H1 (cell line): ENCODE measurements at regions not wholly inside any gene's neighbourhood (a gene's known extent, or its start where the extent isn't known, plus 50 kb on each side); places are given as distances from the start of the nearest gene placed in this dataset.

Experiments
- CTCF ChIA-PET: fragments of 300-600 bp; sonication (Branson Sonifier 250); formaldehyde crosslinking; loops from one replicate; lab custom pipeline; 2021; ENCODE audit not compliant: partially characterized antibody; lab: Charles Lee
- POLR2A ChIA-PET: fragments of 300-600 bp; sonication (Branson Sonifier 250); formaldehyde crosslinking; loops from one replicate; lab custom pipeline; 2021; ENCODE audit warnings: inconsistent platforms; ENCODE audit not compliant: partially characterized antibody; lab: Charles Lee
- DNase-seq, 2 experiments: peaks; one replicate each; pipeline versions ENCODE4 v3.0.0 to v3.0.0-alpha.2; 2010 to 2022; ENCODE audit warnings: low spot score in 2 of 2, low read depth in 1 of 2, mixed read lengths in 1 of 2
- FAIRE-seq: peaks from 2 replicates; lab custom pipeline; 2011; peaks lifted over from hg19 to GRCh38; lab: Jason Lieb, UNC
- H2AFZ ChIP-seq: 2 replicates; pipeline ENCODE4 v1.8.1; 2012; ENCODE audit warnings: low read length, inconsistent platforms
- H2AK5ac ChIP-seq: 2 replicates; pipeline ENCODE4 v1.6.1; 2013; ENCODE audit warnings: low read depth, low read length
- H2BK120ac ChIP-seq: replicated peaks from 2 replicates; pipeline ENCODE3; 2013; ENCODE audit warnings: low read depth, low read length, inconsistent platforms
- H2BK12ac ChIP-seq: 2 replicates; pipeline ENCODE4 v1.6.1; 2013; ENCODE audit warnings: low read depth, low read length
- H2BK15ac ChIP-seq: 2 replicates; pipeline ENCODE4 v1.6.1; 2013; ENCODE audit warnings: low read length
- H2BK20ac ChIP-seq: 2 replicates; pipeline ENCODE4 v1.6.1; 2013; ENCODE audit warnings: low read length
- H2BK5ac ChIP-seq: 2 replicates; pipeline ENCODE4 v1.6.1; 2013; ENCODE audit warnings: low read depth, low read length
- H3K14ac ChIP-seq: 2 replicates; pipeline ENCODE4 v1.6.1; 2013; ENCODE audit warnings: inconsistent platforms; ENCODE audit not compliant: insufficient read length
- H3K18ac ChIP-seq: 2 replicates; pipeline ENCODE4 v1.6.1; 2013; ENCODE audit warnings: low read length; ENCODE audit errors: extremely low read depth
- H3K23ac ChIP-seq: 2 replicates; pipeline ENCODE4 v1.6.1; 2013; ENCODE audit warnings: inconsistent platforms; ENCODE audit not compliant: insufficient read length
- H3K23me2 ChIP-seq: 2 replicates; pipeline ENCODE4 v1.6.1; 2013; ENCODE audit warnings: low read depth, low read length
- H3K27ac ChIP-seq: 2 replicates; pipeline ENCODE4 v1.6.1; 2011; ENCODE audit warnings: low read depth, low read length, inconsistent platforms
- H3K27me3 ChIP-seq, 4 experiments: replicated peaks in 1 of 4; 1 replicate in 1 of 4; 2 replicates in 3 of 4; pipeline versions ENCODE4 v1.6.1 to v1.8.1; 2011 to 2013; ENCODE audit warnings: low read length in 3 of 4, mild to moderate bottlenecking in 3 of 4, inconsistent platforms in 2 of 4, mixed read lengths in 2 of 4, moderate library complexity in 1 of 4; ENCODE audit not compliant: control insufficient read depth in 3 of 4, insufficient read depth in 3 of 4; ENCODE audit errors: extremely low read depth in 1 of 4
- H3K36me3 ChIP-seq, 4 experiments: 2 replicates each; pipeline versions ENCODE4 v1.6.1 to v1.8.1; 2011 to 2013; ENCODE audit warnings: mild to moderate bottlenecking in 4 of 4, low read length in 3 of 4, moderate library complexity in 2 of 4, control low read depth in 1 of 4, inconsistent platforms in 1 of 4; ENCODE audit not compliant: insufficient read depth in 4 of 4, control insufficient read depth in 2 of 4
- H3K4ac ChIP-seq: replicated peaks from 2 replicates; pipeline ENCODE3; 2013; ENCODE audit warnings: low read length, low read depth, mixed read lengths, inconsistent platforms; ENCODE audit not compliant: insufficient read length
- H3K4me1 ChIP-seq, 4 experiments: replicated peaks in 1 of 4; 1 replicate in 1 of 4; 2 replicates in 3 of 4; pipeline versions ENCODE4 v1.6.1 to v1.8.1; 2011 to 2013; ENCODE audit warnings: low read length in 3 of 4, inconsistent platforms in 2 of 4, mixed read lengths in 1 of 4; ENCODE audit not compliant: insufficient read depth in 4 of 4, control insufficient read depth in 3 of 4
- H3K4me2 ChIP-seq, 2 experiments: 2 replicates each; pipeline versions ENCODE4 v1.6.1 to v1.8.1; 2011 to 2013; ENCODE audit warnings: low read depth in 2 of 2, low read length in 2 of 2, control low read depth in 1 of 2, inconsistent platforms in 1 of 2, mild to moderate bottlenecking in 1 of 2; ENCODE audit not compliant: insufficient read depth in 1 of 2
- H3K4me3 ChIP-seq, 4 experiments: fragments of 200-600, 300-600 bp in 1 of 4; sonication (generic), shearing (Covaris generic), sonication (Bioruptor Twin) in 1 of 4; 2 replicates each; pipeline versions ENCODE4 v1.5.1 to v1.8.1; 2011 to 2016; ENCODE audit warnings: low read length in 4 of 4, low read depth in 3 of 4, control low read depth in 2 of 4, inconsistent platforms in 2 of 4, mild to moderate bottlenecking in 2 of 4, mixed read lengths in 1 of 4, moderate library complexity in 1 of 4; ENCODE audit not compliant: insufficient read depth in 2 of 4; ENCODE audit errors: extremely low read depth in 1 of 4
- H3K56ac ChIP-seq: replicated peaks from 2 replicates; pipeline ENCODE3; 2013; ENCODE audit warnings: low read depth, mild to moderate bottlenecking, mixed read lengths, low read length, inconsistent platforms; ENCODE audit not compliant: insufficient read length
- H3K79me1 ChIP-seq: 2 replicates; pipeline ENCODE4 v1.6.1; 2013; ENCODE audit warnings: low read depth, low read length, control low read depth
- H3K79me2 ChIP-seq, 2 experiments: 2 replicates each; pipeline versions ENCODE4 v1.6.1 to v1.8.1; 2012 to 2013; ENCODE audit warnings: low read length in 2 of 2, mild to moderate bottlenecking in 2 of 2, inconsistent platforms in 1 of 2; ENCODE audit not compliant: insufficient read depth in 2 of 2, control insufficient read depth in 1 of 2
- H3K9ac ChIP-seq, 4 experiments: replicated peaks in 1 of 4; 1 replicate in 1 of 4; 2 replicates in 3 of 4; pipeline versions ENCODE4 v1.6.1 to v1.8.1; 2011 to 2013; ENCODE audit warnings: low read depth in 3 of 4, low read length in 3 of 4, control low read depth in 2 of 4, mild to moderate bottlenecking in 2 of 4, moderate library complexity in 2 of 4, inconsistent platforms in 1 of 4; ENCODE audit errors: extremely low read depth in 1 of 4
- H3K9me3 ChIP-seq, 2 experiments: 2 replicates each; pipeline versions ENCODE4 v1.6.1 to v1.8.1; 2012 to 2013; ENCODE audit warnings: mild to moderate bottlenecking in 2 of 2, moderate library complexity in 2 of 2, control low read depth in 1 of 2, inconsistent platforms in 1 of 2, low read depth in 1 of 2, low read length in 1 of 2, mixed read lengths in 1 of 2; ENCODE audit not compliant: insufficient read depth in 2 of 2
- H4K20me1 ChIP-seq, 2 experiments: replicated peaks in 1 of 2; 2 replicates each; pipeline versions ENCODE3 to v1.8.1; 2011 to 2013; ENCODE audit warnings: inconsistent platforms in 2 of 2, low read length in 2 of 2, mild to moderate bottlenecking in 1 of 2; ENCODE audit not compliant: insufficient read depth in 2 of 2, control insufficient read depth in 1 of 2
- H4K5ac ChIP-seq: 2 replicates; pipeline ENCODE4 v1.6.1; 2013; ENCODE audit warnings: low read length, low read depth, mixed read lengths, inconsistent platforms; ENCODE audit not compliant: insufficient read length
- H4K8ac ChIP-seq: 2 replicates; pipeline ENCODE4 v1.8.0; 2013; ENCODE audit warnings: mild to moderate bottlenecking, moderate library complexity, low read length, inconsistent platforms; ENCODE audit not compliant: insufficient read depth; ENCODE audit errors: extremely low read depth
- H4K91ac ChIP-seq: replicated peaks from 2 replicates; pipeline ENCODE3; 2013; ENCODE audit warnings: low read length, mixed read lengths, inconsistent platforms; ENCODE audit not compliant: insufficient read length
- POU5F1 ChIP-seq: IDR thresholded peaks from 2 replicates; pipeline ENCODE4 v1.6.1; 2011; ENCODE audit warnings: low read depth, mild to moderate bottlenecking, low read length, moderate library complexity
- RAD21 ChIP-seq, 2 experiments: IDR thresholded peaks in 1 of 2; conservative IDR thresholded peaks in 1 of 2; 2 replicates each; pipeline ENCODE4 v1.6.1; 2011; ENCODE audit warnings: low read depth in 2 of 2, low read length in 2 of 2, improper control_type of control experiment in 1 of 2, inconsistent platforms in 1 of 2, mild to moderate bottlenecking in 1 of 2, moderate library complexity in 1 of 2
- TBP ChIP-seq: IDR thresholded peaks from 2 replicates; pipeline ENCODE4 v1.6.1; 2011; ENCODE audit warnings: low read depth, low read length, improper control_type of control experiment
- WGBS, 2 experiments: shearing (Covaris generic) in 1 of 2; methylation state at CpG; one replicate each; pipeline versions ENCODE4 v1.1.6 to v1.1.7; 2013 to 2015; ENCODE audit warnings: low lambda C conversion rate in 2 of 2, mixed read lengths in 2 of 2, inconsistent platforms in 1 of 2, low coverage in 1 of 2, missing lambda C conversion rate in 1 of 2; ENCODE audit not compliant: insufficient replicate concordance in 2 of 2, insufficient coverage in 1 of 2, insufficient read length in 1 of 2; ENCODE audit errors: extremely low coverage in 1 of 2, missing lambda C conversion rate in 1 of 2; 5-methylcytosine and 5-hydroxymethylcytosine counted together

GRCh38 chr9:24333629-24334028 is 212.1 kb downstream of the IZUMO3 start:
- H3K79me2 ChIP-seq, result no peaks in the 10 kb centered on the region
- no peak overlapping the region for H2BK120ac ChIP-seq
- H3K27ac ChIP-seq, result no peak overlapping the region
- H2BK20ac ChIP-seq, result no peak overlapping the region
- ChIA-PET POLR2A (interaction anchor here (1.3 kb wide), 1 partner anchor 8 kb away, joined by 3 read pairs; no protein-coding TSS in a partner anchor), CTCF (interaction anchor here (0.6 to 2.1 kb wide), 10 partner anchors 10 to 719 kb away, joined by 3 to 6 read pairs (median 3); no protein-coding TSS in a partner anchor)
- no peak overlapping the region for H3K4me2 ChIP-seq
- DNase-seq, result no peak
- no peak overlapping the region for H4K5ac ChIP-seq
- no peaks in the 10 kb centered on the region for H3K36me3 ChIP-seq
- H3K23me2 ChIP-seq, result no peaks in the 10 kb centered on the region; the same call in 1 of the 2 replicates
- H4K8ac ChIP-seq, result no peak overlapping the region
- WGBS, 2 experiments, result 83% methylated on average over 2 of the region's 2 CpGs; no CpG with 5 or more reads in 1 of the 2 experiments
- no peak overlapping the region for H3K4ac ChIP-seq
- no peak overlapping the region for H3K56ac ChIP-seq
- H2BK12ac ChIP-seq, result no peak overlapping the region
- no peak overlapping the region for H4K91ac ChIP-seq
- no peaks in the 10 kb centered on the region for H3K79me1 ChIP-seq
- H2BK5ac ChIP-seq, result no peak overlapping the region
- H3K18ac ChIP-seq, result no peak overlapping the region
- FAIRE-seq, result no peak
- no peak overlapping the region for H3K14ac ChIP-seq
- H3K27me3 ChIP-seq, result no peaks in the 10 kb centered on the region
- H3K9me3 ChIP-seq, result no peaks in the 10 kb centered on the region
- no peak overlapping the region for H3K23ac ChIP-seq
- H3K4me1 ChIP-seq, result no peaks in the 10 kb centered on the region; a peak in 1 of 7 replicates
- no peak overlapping the region for H2BK15ac ChIP-seq
- H3K9ac ChIP-seq, result no peak overlapping the region
- H3K4me3 ChIP-seq, result no peak overlapping the region
- no peaks in the 10 kb centered on the region for H4K20me1 ChIP-seq
- H2AK5ac ChIP-seq, result no peak overlapping the region
- no peak overlapping the region for H2AFZ ChIP-seq
- TF ChIP-seq POU5F1 (no peak), TBP (no peak), RAD21 (IDR thresholded peaks at IDR 0.05 in 1 of 2, conservative IDR thresholded peaks at IDR 0.05 in 1 of 2; ENCODE audit: low read depth in 2 of 2, low read length in 2 of 2) (peak in 1 of 2 experiments; percentile 23; a peak in 1 of 4 replicates)
